ENCODE measurements at regions not wholly inside any gene's neighbourhood (a gene's known extent, or its start where the extent isn't known, plus 50 kb on each side); places are given as distances from the start of the nearest gene placed in this dataset.

DNA sequence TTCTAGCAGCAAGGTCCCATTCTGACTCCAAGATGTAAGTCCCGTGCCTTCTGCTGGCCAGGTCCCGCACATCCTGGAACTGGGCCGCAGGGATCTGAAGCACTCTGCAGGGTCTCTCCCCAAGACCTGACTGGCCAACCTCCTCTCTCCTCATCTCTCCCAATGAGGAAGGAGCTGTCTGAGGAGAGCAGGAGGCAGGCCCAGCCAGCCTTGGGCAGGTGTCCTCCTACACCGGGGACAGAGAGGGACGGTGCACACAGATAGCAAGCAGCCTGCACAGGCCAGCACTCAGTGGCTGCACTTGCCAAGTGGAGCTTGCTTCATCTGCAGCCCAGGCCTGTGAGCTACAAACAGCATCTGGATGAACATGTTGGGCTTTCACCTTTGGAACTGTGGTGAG is 76.8 kb upstream of the CD93 start:
- Histone ChIP-seq H3K4me1 (ENCODE audit: control insufficient read depth, extremely low read depth, insufficient read depth, low read length) (peaks cover 35% of the 10 kb centered on the region), H2AFZ (ENCODE audit: low read depth, low read length) (no peak overlapping the region), H3K27me3 (ENCODE audit: control insufficient read depth in 2 of 2, insufficient read depth in 2 of 2, low read length in 2 of 2) (no peaks in the 10 kb centered on the region), H4K20me1 (replicated peaks; ENCODE audit: control insufficient read depth, extremely low read depth, insufficient read depth, low read length) (no peaks in the 10 kb centered on the region), H3K9me1 (replicated peaks; ENCODE audit: control insufficient read depth, extremely low read depth, insufficient read depth, low read length) (no peaks in the 10 kb centered on the region), H3K79me2 (ENCODE audit: control insufficient read depth, insufficient read depth, low read length) (no peaks in the 10 kb centered on the region), H3K9me3 (replicated peaks; ENCODE audit: control insufficient read depth, insufficient read depth, low read length) (no peaks in the 10 kb centered on the region), H3K36me3 (ENCODE audit: control insufficient read depth in 2 of 2, extremely low read depth in 1 of 2, insufficient read depth in 2 of 2, low read length in 2 of 2) (no peaks in the 10 kb centered on the region), H3K9ac (replicated peaks; ENCODE audit: extremely low read depth, insufficient read depth, low read length) (no peak overlapping the region), H3K4me3 (replicated peaks in 1 of 3; ENCODE audit: insufficient read depth in 1 of 3, low read depth in 1 of 3, low read length in 3 of 3) (no peak overlapping the region), H3K27ac (ENCODE audit: insufficient read depth, low read depth, low read length) (no peak overlapping the region), H3K4me2 (ENCODE audit: insufficient read depth, low read length) (no peak overlapping the region)
- ChIA-PET POLR2A (no interaction called here), CTCF (interaction anchor here (0.8 to 9.7 kb wide), 5 partner anchors 16 to 471 kb away, joined by 3 to 38 read pairs (median 12); partner anchors contain the start of genes CD93 and THBD)
- TF ChIP-seq, protein P1, sequence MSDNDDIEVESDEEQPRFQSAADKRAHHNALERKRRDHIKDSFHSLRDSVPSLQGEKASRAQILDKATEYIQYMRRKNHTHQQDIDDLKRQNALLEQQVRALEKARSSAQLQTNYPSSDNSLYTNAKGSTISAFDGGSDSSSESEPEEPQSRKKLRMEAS (IDR thresholded peaks at IDR 0.05; ENCODE audit: insufficient read depth, insufficient read length), result no peak
- TF ChIP-seq POLR2A (IDR thresholded peaks at IDR 0.05; ENCODE audit: low read depth, low read length), result no peak
- TF ChIP-seq, protein P2, sequence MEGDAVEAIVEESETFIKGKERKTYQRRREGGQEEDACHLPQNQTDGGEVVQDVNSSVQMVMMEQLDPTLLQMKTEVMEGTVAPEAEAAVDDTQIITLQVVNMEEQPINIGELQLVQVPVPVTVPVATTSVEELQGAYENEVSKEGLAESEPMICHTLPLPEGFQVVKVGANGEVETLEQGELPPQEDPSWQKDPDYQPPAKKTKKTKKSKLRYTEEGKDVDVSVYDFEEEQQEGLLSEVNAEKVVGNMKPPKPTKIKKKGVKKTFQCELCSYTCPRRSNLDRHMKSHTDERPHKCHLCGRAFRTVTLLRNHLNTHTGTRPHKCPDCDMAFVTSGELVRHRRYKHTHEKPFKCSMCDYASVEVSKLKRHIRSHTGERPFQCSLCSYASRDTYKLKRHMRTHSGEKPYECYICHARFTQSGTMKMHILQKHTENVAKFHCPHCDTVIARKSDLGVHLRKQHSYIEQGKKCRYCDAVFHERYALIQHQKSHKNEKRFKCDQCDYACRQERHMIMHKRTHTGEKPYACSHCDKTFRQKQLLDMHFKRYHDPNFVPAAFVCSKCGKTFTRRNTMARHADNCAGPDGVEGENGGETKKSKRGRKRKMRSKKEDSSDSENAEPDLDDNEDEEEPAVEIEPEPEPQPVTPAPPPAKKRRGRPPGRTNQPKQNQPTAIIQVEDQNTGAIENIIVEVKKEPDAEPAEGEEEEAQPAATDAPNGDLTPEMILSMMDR (IDR thresholded peaks at IDR 0.05; ENCODE audit: extremely low read depth in 1 of 2, insufficient read depth in 1 of 2, low read depth in 1 of 2, low read length in 2 of 2), result no peak
- TF ChIP-seq JUN (IDR thresholded peaks at IDR 0.05; ENCODE audit: borderline replicate concordance, insufficient read depth, insufficient read length, low read depth), result no peak
- TF ChIP-seq FOS (IDR thresholded peaks at IDR 0.05; ENCODE audit: borderline replicate concordance, insufficient read depth, low read length), result no peak
- no peak for TF ChIP-seq EZH2 (IDR thresholded peaks at IDR 0.05; ENCODE audit: borderline replicate concordance, low read depth, low read length, severe bottlenecking)
- no peak for TF ChIP-seq MYC (IDR thresholded peaks at IDR 0.05; ENCODE audit: low read depth, low read length)
- no peak for TF ChIP-seq POLR2AphosphoS5 (IDR thresholded peaks at IDR 0.05; ENCODE audit: insufficient read depth, low read depth, low read length)
- no peak for TF ChIP-seq GATA2 (IDR thresholded peaks at IDR 0.05; ENCODE audit: insufficient read depth, insufficient read length, low read depth, low read length)
- dilution Hi-C loops (cut with MboI; ENCODE audit: extremely low pct_ligation_motif_present, low sequenced_read_pairs) (no loop called here), intact Hi-C loops (cut with micrococcal nuclease) (no loop called here)
- no peak for DNase-seq (ENCODE audit: low read depth, low spot score)
- BruUV-seq (replicated peaks), result no TSS peak
- no peak for FAIRE-seq

Data from endothelial cell of umbilical vein (primary cell).